ENCODE measurements at regions not wholly inside any gene's neighbourhood (a gene's known extent, or its start where the extent isn't known, plus 50 kb on each side); places are given as distances from the start of the nearest gene placed in this dataset.
A peak's percentile ranks its signal among the peaks of the same experiment; 100 is the strongest.

DNA sequence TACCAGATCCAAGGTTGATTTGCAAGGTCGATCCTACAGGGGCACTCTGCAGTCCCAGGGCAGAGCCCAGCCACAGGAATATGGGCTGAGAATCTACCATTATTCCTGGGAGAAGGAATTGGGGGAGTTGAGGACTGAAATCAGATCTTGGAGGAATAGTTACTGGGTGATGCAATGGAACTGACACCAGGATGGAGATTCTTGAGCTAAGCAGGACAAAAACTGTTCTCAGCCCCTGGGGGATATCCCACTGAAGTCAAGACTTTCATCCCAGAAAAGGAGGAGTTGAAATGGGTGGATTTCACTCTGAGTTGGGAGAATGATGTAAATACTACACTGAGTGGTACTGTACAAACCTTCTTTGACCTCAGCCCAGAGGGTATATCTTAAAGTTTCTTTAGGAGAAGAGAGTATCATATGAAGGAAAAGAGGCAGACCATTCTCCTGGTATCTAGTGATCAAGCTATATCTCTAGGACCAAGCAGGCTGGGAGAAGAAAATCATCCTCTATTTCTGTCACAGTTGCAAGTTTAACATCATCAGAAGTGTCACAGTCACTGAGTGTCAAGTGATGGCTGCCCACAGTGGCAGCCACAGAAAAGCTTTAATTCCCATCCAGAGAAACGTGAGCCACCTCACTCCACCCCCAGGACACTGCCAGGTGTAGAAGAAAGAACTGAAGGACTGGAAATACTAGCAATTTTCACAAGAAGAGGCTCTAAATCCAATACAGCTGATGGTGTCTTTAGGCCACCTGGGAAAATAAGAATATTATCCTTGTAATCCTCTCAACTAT, 181.9 kb downstream of the NUAK1 start:
- no peak for DNase-seq (ENCODE audit: low spot score)

- no peak for DNase-seq (ENCODE audit: low spot score)
Observed at GRCh38 chr12:105960319-105961083, 178.3 kb downstream of the NUAK1 start.

- peak; percentile 23 for DNase-seq (ENCODE audit: low spot score)
Observed at GRCh38 chr12:105961821-105962671, 176.7 kb downstream of the NUAK1 start.

GRCh38 chr12:105967038-105967776, 171.5 kb downstream of the NUAK1 start:
- no peak for DNase-seq (ENCODE audit: low spot score)

DNA sequence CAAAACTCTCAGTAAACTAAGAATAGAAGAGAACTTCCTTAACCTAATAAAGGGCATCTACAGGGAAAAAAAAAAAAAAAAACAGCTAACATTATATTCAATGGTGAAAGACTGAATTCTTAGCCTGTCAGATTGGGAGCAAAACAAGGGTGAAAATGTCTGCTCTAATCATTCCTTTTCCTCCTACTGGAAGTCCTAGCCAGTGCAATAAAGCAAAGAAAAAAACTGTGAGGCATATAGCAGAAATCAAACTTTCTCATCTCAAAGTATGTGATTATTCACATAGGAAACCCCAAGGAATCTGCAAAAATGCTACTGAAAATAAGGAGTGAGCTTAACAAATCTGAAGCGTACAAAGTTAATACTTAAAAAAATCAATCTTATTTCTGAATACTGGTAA, 170.7 kb downstream of the NUAK1 start:
- DNase-seq (ENCODE audit: low spot score) = no peak

- DNase-seq (ENCODE audit: low spot score) = no peak
Observed at GRCh38 chr12:105970885-105971284, 167.9 kb downstream of the NUAK1 start.

- no peak for DNase-seq (ENCODE audit: low spot score)
Observed at GRCh38 chr12:105974738-105975137, 164.0 kb downstream of the NUAK1 start.

DNA sequence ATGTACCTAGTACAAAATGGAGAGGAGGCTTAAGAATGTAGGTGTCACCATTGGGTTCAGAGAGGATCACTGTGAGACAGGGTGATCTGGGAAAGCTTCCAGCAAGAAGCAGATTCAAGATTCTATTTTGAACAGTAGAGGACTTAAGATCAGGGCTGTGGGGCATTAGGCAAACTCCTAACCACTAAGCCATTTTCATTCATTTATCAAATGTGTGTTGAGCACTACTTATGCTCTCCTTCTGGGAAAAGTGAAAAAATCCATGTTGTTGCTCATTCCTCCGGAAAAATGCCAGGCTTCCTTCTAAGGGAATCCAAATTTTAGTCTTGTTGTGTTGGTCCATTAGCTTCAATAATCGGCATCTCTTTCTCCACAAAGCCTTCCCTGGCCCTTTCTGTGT, 163.4 kb downstream of the NUAK1 start:
- DNase-seq (ENCODE audit: low spot score) = no peak

DNA sequence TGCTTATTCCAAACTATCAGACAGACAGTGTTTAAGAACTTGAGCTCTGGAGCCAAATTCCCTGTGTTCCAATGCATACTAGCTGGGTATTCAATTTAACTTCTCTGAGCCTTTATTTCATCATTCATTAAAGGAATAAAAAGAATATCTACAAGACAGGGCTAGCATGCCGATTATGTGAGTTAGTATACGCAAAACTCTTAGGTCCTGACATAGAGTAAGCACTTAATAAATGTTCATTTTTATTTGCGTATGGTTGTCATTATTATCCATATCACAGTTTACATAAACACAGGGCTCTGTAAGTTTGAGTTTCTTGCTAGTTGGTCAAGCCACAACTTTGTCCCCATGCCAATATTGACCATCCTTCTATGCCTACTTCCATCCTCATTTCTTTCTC, 161.5 kb downstream of the NUAK1 start:
- no peak for DNase-seq (ENCODE audit: low spot score)

DNA sequence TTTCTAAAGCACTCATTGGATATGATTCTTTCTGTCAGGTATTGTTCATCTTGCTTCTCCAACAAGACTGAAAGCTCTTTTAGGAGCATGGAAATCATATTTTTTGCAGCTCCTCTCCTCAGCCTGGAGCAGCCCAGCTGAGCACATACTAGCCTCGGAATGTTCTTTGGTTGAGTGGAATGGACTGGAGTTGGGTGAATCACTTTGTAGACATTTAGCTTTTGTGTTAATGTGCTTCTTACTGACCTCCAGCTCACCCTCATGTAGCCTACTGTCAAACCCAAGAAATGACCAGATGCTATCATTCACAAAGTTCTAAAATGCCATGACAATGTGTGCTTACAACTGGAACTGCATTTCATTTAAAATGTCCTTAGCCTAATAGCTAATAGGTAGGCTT, 161.1 kb downstream of the NUAK1 start:
- DNase-seq (ENCODE audit: low spot score) = peak; percentile 72

GRCh38 chr12:105978276-105978675, 160.5 kb downstream of the NUAK1 start:
- no peak for DNase-seq (ENCODE audit: low spot score)

DNA sequence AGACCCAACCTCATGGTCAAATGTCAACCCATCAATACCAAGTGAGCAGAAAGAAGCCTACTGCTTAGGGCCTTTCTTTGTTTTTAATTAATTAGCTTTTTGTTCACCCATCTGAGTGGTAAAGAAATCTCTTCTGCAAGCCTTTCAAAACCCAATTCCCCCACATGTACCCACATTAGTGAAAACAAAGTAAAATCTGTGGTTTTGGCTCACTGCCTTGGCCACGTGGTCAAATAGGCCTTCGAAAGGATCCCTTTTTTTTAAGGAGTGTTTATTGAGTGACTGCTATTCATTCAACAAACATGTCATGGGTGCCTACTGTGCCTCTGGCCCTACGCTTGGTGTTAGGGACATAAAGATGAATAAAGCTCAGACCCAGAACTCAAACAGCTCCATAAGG, 160.1 kb downstream of the NUAK1 start:
- no peak for DNase-seq (ENCODE audit: low spot score)

- no peak for DNase-seq (ENCODE audit: low spot score)
Observed at GRCh38 chr12:105980085-105980484, 158.7 kb downstream of the NUAK1 start.

GRCh38 chr12:105980533-105980932, 158.2 kb downstream of the NUAK1 start:
- no peak for DNase-seq (ENCODE audit: low spot score)

DNA sequence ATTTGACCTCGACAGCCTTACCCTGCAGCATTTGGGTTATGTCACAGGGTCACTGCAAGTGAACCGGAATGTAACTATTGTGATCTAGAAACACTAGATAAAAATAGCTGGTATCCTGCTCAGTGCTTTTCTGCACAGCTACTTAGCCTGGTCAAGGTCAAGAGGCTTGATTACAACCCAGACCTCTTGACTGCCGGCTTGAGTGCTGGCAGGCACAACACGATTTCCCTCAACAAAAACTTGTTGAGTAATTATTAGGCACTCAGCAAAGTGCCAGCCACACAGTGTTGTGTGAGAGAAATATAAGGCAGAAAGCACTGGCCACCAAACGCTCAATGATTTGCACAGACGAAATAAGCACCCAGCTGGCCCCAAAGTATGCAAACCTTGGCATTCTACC, 156.7 kb downstream of the NUAK1 start:
- DNase-seq (ENCODE audit: low spot score) = no peak

GRCh38 chr12:105983622-105984320, 155.0 kb downstream of the NUAK1 start:
- DNase-seq (ENCODE audit: low spot score) = peak; percentile 68

DNA sequence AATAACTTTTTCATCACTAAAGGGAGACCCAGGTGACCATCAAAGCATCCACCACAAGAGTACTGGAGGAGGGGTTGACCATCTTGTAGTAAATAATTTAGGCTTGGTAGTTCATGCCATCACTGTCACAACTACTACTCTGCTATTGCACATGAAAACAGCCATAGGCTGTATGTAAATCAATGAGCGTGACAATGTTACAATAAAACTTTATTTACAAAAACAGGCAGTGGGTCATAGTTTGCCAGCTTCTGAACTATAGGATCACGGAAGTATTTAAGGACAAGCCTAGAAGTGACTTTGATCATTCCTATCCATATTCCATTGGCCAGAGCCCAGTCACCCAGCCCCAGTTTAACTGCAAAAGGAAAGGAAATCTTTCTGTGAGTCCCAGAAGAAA, 153.4 kb downstream of the NUAK1 start:
- no peak for DNase-seq (ENCODE audit: low spot score)

- peak; percentile 84 for DNase-seq (ENCODE audit: low spot score)
Observed at GRCh38 chr12:105986779-105987684, 151.7 kb downstream of the NUAK1 start.

- no peak for DNase-seq (ENCODE audit: low spot score)
Observed at GRCh38 chr12:105987685-105988035, 151.1 kb downstream of the NUAK1 start.
